ENCODE measurements at regions not wholly inside any gene's neighbourhood (a gene's known extent, or its start where the extent isn't known, plus 50 kb on each side); places are given as distances from the start of the nearest gene placed in this dataset.

GRCh38 chr9:86563350-86563749 lies 209.1 kb upstream of the TUT7 start:
- DNase-seq (ENCODE audit: low read depth) = peak; percentile 4
- TF ChIP-seq CTCF (IDR thresholded peaks at IDR 0.05; ENCODE audit: low read length, missing control alignments) = no peak
- no peak overlapping the region for H3K4me3 ChIP-seq (replicated peaks; ENCODE audit: low read depth, low read length)

GRCh38 chr9:86562691-86563090 lies 208.5 kb upstream of the TUT7 start:
- DNase-seq (ENCODE audit: low read depth) = no peak
- H3K4me3 ChIP-seq (replicated peaks; ENCODE audit: low read depth, low read length) = no peak overlapping the region
- TF ChIP-seq CTCF (IDR thresholded peaks at IDR 0.05; ENCODE audit: low read length, missing control alignments) = no peak

- no peak overlapping the region for H3K4me3 ChIP-seq (replicated peaks; ENCODE audit: low read depth, low read length)
- no peak for TF ChIP-seq CTCF (IDR thresholded peaks at IDR 0.05; ENCODE audit: low read length, missing control alignments)
- no peak for DNase-seq (ENCODE audit: low read depth)
Observed at GRCh38 chr9:86557918-86558317, 203.7 kb upstream of the TUT7 start.

GRCh38 chr9:86557063-86557766 lies 203.0 kb upstream of the TUT7 start:
- H3K4me3 ChIP-seq (replicated peaks; ENCODE audit: low read depth, low read length) = no peak overlapping the region
- TF ChIP-seq CTCF (IDR thresholded peaks at IDR 0.05; ENCODE audit: low read length, missing control alignments) = no peak
- peak; percentile 42 for DNase-seq (ENCODE audit: low read depth)

GRCh38 chr9:86555661-86556060 lies 201.5 kb upstream of the TUT7 start:
- no peak for DNase-seq (ENCODE audit: low read depth)
- H3K4me3 ChIP-seq (replicated peaks; ENCODE audit: low read depth, low read length) = no peak overlapping the region
- TF ChIP-seq CTCF (IDR thresholded peaks at IDR 0.05; ENCODE audit: low read length, missing control alignments) = no peak

- TF ChIP-seq CTCF (IDR thresholded peaks at IDR 0.05; ENCODE audit: low read length, missing control alignments) = no peak
- peak; percentile 79 for DNase-seq (ENCODE audit: low read depth)
- no peak overlapping the region for H3K4me3 ChIP-seq (replicated peaks; ENCODE audit: low read depth, low read length)
Observed at GRCh38 chr9:86550401-86550800, 196.2 kb upstream of the TUT7 start.

- no peak for DNase-seq (ENCODE audit: low read depth)
- no peak overlapping the region for H3K4me3 ChIP-seq (replicated peaks; ENCODE audit: low read depth, low read length)
- no peak for TF ChIP-seq CTCF (IDR thresholded peaks at IDR 0.05; ENCODE audit: low read length, missing control alignments)
Observed at GRCh38 chr9:86549920-86550319, 195.7 kb upstream of the TUT7 start.

All from fibroblast of pulmonary artery (primary cell).